ENCODE measurements at regions not wholly inside any gene's neighbourhood (a gene's known extent, or its start where the extent isn't known, plus 50 kb on each side); places are given as distances from the start of the nearest gene placed in this dataset.

DNA sequence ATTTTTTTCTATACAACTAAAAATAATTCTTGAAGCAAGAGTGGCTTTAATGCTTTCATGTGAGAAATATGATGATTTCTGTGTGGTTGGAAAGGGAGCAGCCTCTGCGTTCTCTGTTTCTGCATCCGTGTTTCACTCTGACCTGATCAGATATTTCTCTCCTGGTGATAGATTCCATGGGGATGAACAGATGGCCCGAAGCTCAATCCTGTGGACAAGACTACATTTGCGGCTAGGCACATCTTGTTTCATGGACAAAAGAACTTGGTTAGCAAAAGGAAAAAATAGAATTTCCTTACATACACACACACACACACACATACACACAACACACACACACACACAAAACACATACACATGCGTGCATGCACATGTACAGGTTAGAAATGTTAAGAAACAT is 218.2 kb upstream of the ADAMTS16 start:
- no peak for DNase-seq

DNA sequence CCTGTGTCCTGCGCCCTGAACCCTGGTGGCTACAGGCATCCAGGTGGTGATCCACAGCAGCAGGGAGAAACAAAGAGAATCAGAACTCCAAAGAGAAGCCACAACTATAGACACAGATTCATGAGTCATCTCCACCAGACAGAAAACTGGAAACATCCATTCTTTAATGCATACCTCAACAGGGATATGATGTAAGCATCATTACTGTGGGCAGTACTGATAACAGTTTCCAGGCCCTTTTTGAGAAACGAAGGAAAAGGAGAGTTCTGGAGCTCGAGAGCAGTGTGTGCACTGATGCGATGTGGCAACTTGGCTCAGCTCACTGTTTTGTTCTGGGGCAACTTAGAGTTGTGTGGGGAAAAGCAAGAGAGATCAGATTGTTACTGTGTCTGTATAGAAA is 215.6 kb upstream of the ADAMTS16 start:
- no peak for DNase-seq

DNA sequence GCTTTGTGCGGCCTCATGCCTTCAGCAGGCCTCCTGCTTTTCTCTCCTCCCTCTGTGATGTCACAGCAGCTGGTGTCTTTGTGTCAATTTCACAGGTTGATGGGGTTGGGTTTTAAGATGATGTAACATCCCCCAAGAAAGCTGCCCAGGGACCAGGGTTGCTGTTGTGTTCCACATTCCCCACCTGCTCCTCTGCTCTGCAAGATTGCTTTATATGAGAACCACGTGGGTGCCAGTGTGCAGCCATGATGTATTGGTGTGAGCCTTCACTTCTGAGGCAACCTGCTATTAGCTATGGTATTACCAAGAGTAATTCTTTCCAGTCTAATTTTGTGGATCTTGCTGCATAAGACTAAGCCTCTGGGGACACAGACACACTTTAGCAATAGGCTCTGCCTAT is 213.0 kb upstream of the ADAMTS16 start:
- no peak for DNase-seq

DNA sequence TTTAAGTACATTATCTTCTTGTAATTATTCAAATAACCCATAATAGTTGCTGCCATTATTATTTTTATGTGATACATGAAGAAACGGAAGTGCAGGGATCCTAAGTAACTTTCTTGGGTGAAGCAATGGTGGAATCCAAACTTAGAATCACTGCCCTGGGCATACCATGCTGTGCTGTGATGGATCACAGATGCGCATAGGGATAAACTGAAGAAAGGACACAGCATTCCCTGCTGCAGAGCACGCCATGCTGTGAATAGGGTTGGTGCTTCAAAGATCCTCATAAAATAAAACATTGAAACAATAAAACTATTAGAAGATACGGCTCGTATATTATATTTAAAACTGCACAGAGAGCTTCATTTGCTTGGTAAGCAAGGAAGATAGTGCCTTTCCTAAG is 211.7 kb upstream of the ADAMTS16 start:
- DNase-seq = no peak

DNA sequence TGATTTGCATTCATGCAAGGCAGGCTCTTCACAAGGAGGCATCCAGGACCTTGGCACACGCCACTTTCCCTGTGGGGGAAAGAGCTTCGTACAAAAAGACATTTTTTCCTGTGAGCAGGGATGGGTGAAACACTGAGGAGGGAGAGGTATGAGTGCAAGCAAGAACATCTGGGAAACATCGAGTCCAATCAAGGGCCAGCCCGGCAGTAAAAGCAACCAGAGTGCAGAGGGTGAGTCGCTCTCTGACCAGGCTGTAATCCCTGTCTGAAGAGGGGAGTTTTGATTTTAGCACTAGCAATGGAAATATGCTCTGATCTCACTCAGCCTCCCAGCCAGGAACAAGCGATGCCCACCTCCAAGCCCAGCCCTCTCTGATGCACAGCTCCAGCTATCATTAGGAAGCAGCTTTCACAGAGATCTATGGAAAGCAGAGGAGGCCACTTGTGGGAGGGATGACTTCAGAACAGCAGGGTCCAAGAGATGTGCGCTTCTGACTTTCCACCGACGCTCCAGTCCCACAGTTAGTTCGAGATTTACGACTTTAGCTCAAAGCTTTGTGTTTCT is 211.0 kb upstream of the ADAMTS16 start:
- no peak for DNase-seq

DNA sequence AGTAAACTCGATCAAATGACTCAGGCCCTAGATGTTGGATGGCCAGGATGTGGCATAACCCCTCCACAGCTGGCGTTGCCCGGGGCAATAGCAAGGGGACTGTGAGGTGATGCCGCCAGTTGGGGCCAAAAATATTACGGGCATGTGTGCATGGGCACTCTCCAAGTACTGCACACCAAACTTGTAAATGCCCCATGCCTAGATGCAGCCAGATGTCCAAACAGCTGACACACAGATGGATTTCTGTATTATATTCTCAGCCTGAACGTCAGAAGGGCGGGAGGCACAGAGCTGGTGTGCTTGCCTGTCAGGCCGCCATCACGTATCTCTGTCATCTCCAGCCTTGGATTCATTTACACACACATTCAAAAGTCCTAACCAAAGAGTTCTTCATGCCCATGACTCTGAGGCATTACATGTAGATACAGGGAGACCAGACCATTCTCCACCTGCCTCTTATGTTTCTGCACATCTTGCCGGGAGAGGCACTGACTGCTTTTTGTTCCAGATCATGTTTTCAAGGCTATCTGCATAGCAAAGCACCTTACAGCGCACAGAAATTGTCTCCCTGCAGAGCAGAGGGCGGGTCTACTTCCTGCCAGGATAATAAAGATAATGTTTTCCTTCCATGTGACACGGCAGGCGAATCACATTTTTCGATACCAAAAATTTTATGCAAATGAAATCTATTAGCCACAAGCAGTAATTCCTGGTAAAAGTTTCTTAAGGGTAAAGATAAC is 200.9 kb upstream of the ADAMTS16 start:
- DNase-seq = no peak

DNA sequence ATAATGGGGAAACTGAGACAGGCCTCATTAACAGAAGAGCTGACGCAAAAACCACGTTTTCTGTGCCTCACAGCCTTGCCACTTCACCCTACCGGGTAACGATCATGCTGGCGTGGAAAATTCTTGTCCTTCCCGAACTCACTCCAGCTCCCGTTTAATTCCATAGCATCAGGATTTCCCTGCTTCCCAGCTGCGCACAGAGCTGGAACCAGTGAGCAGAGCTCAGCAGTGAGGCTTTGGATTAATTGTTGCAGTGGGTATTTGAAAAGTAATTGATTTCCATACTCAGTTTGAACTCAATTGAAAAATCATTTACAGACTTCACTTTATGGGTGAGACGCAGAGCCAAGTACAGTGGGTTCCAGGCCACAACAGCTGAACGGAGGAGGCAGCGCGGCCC is 199.0 kb upstream of the ADAMTS16 start:
- no peak for DNase-seq

DNA sequence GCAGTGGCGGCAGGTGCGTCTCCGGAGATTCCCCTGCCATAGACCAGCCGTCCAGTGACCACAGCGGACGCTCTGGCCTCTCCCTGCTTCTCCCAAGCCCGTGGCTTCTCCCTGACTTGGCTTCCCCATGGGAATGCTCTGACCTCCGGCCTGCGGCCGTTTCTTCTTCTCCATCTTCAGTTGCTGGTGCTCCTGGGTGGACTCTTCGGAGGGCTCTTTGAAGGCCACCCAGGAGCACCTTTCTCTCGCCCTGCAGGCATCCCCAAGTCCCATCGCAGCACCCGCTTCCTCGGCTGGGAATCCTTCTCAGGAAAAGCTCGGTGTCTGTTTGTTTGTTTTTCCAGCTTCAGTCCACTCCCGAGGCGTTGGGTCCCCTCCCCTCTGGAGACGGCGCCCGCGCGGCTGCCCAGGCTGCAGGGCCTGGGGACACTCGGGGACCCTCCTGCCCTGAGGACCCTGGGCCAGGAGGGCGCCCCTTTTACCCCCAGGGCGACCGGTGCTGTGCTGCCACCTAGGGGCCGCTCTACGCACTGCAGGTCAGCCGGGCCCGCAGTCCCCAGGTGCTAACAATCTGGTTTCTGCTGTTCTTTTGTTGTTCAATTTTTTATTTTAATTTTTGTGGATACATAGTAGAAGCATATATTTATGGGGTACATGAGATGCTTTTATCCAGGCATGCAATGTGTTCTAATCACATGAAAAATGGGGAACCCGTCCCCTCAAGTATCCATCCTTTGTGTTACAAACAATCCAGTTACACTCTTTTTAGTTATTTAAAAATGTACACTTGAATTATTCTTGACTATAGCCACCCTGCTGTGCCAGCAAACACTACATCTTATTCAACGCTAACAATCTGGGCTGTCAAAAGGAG is 197.9 kb upstream of the ADAMTS16 start:
- no peak for DNase-seq

DNA sequence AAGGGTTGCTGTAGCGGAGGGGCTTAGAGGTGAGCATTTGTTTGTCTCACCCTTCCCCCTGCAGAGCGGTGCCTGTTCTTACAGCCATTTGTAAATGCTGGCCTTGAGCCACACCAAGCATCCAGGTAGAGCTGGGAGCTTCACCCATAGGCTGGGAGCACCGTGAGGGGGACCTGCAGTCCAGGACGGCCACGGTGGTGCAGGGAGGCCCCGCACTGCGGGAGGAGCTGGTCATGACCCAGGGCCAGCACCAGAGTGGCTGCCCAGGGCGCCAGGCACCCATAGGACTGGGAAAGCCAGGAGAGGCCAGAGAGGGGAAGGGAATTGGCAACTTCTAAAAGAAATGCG is 197.3 kb upstream of the ADAMTS16 start:
- DNase-seq = no peak

DNA sequence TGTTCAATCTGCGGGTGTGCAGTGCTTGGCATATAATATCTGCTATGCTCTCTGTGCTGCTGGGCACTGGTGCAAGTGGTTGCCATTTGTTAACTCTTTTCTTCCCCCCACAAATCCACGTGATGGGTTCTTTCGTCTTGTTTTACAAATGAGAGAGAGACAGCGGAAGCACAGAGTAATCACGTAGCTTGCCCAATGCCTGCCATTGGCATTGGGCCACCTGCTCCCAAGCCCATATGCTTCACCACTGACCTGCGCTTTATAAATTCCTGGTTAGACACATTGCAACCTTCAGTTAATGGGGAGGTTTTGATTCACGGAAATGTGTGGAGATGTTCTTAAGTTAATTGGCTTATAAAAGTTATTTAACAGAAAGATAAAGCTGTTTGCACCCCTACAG is 194.8 kb upstream of the ADAMTS16 start:
- DNase-seq = no peak

DNA sequence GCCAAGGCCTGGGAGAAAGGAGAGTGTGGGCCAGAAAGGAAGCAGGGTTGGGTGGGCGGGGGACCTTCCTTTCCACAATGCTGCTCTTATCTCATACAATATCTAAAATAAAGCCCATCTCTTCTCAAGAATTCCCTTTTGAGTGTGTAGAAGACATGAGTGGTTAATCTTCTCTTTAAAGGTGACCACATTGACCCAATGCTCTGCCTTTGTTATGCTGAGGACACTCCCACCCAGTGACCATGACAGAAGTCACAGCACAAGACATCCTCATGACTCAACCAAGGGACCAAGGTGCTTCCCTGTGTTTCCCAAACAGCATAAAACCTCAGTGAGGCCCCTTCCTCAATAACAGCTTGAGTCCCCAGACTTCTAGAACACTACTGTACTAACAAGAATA is 193.0 kb upstream of the ADAMTS16 start:
- no peak for DNase-seq

DNA sequence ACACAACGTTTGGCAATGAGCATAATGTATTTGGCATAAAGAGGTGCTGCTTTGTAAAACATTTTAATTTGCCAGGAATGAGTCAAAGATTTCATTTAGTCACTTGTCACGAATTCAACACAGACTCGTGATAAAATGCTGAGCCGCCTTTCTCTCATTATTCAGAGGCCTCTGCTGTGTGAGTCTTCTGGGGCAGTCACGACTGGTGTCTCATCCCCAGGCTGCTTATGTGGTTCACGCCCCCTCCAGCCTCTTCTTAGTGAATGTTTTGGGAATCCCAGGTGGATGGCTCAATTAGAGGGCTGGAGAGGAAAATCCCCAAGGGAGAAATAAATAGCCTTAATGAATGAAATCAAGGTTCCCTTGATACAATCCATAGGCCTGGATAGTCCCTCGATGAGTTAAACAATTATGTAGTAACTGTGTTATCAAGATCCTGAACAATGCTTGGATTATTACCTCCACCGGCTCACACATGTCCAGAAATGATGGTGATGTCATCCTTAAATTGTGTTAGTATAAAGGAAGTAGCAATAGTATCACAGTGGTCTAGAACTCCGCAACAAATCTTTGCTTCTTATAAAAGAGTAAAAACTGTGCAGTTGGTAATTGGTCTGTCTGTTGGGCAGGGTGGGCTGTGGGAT is 192.1 kb upstream of the ADAMTS16 start:
- no peak for DNase-seq

DNA sequence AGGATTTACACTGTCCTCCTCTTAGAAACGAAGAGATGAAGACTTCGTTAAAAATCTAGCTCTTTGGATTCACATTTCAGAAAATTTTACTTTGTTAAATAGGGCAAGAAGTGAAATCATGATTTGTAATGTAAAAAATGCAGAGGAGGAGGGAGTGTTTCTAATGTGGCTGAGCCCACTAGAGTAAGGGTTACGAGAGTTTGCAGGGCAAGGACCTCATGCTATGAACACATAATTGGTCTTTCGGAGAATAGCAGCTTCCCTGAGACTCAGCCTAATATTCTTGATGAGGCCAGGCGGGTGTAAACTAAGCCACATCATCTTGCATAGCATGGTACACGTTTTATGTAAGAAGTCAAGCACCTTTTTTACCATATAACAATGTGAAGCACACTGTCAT is 191.0 kb upstream of the ADAMTS16 start:
- DNase-seq = no peak

DNA sequence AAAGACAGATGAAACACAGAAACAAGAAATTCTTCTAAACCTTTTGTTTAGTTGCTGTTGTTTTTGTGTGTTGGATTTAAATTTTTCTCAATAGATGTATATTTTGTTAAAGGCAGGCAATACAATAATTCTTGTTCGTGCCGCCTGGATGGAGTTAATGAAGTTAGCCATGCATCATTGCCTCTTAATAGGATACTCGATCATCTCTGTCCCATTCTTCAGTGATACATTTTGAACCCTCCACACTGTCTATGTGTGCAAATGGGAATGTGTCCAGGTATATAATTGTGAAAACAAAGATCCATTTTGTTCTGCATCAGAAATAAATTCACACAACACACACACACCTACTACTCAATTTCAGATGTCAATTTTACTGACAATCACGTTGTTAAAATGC is 186.6 kb upstream of the ADAMTS16 start:
- DNase-seq = no peak

DNA sequence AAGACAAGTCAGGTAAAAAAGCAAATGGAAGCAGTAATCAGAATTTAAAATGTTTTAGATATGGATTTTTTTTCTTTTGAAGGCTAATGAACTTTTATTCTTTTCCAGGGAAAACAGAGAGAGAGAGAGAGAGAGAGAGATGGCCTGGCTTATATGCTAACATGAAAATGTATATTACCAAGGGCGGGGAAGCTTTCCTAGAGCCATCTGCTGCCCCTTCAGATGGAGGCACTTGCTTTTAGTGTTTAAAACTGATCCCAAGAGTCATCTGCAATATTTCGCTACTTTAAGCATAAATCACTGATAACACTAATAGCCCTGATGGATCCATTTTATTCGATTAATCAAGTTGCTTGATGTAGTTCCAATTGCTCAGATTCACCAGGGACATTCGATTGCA is 186.1 kb upstream of the ADAMTS16 start:
- DNase-seq = no peak

DNA sequence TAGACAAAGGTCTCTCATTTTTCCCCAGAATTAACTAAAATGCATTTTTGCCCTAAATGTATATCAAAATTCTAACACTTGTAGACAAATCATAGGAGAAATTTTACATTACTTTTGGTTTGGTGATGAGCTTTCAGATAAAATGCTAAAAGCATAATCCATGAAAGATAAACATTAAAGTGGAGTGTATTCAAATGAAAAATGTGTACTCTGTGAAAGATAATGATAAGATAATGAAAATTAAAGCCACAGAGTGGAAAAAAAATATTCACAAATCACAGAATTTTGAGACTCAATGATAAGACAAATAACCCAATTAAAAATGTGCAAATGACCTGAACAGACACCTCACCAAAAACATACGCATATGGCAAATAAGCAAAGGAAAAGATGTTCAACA is 176.9 kb upstream of the ADAMTS16 start:
- no peak for DNase-seq

DNA sequence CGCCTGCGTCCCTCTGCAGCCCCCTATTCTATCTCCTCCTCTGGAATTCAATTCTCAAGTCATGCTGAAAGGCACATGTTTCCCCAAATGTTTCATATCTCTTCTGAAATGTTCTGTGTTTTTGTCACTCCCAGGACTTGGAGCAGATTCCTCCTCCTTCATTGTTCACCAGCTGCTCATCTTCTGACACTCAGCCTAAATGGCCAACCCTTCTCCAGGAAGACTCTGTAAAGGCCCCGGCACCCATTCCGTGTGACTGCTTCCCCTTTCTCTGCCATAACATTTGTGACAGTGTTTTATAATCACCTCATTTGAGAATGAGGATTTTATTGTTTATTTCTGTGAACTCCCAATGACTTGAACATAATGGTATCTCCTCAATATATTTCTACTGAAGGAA is 170.8 kb upstream of the ADAMTS16 start:
- DNase-seq = no peak

DNA sequence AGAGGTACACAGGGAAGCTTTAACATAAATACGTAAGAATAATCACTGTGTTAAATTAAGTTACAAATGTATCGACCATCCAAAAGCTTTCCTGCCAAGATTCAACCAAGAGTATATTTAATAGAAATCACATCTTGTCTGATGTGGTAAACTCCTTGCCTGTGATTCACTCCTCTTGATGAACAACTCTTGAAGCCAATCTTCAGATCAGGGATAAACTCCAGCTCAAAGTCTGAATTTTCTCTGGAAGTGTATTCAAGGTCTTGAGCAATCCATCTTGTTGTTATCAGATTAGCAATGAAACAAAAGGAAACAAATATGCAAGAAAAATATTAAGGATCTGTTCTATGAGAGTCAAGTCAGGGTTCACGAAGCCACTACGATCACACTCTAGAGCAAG is 170.0 kb upstream of the ADAMTS16 start:
- no peak for DNase-seq

DNA sequence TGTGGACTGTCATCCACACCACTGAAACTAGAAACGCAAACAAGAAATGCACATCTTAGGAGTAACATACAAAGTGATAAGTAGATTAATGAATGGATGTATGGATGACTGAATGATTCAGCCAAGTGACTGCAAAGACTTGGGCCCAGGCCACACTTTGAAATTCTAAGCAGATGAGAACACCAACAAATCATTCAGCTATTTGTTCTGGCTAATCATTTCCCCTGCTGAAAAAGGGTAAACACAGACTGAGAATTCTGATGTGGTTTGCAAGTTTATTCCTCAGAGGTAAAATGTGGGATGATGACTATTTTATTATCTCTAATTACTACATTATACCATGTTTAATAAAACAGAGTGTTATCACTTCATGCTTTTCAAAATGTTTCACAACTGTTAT is 163.2 kb upstream of the ADAMTS16 start:
- DNase-seq = no peak

DNA sequence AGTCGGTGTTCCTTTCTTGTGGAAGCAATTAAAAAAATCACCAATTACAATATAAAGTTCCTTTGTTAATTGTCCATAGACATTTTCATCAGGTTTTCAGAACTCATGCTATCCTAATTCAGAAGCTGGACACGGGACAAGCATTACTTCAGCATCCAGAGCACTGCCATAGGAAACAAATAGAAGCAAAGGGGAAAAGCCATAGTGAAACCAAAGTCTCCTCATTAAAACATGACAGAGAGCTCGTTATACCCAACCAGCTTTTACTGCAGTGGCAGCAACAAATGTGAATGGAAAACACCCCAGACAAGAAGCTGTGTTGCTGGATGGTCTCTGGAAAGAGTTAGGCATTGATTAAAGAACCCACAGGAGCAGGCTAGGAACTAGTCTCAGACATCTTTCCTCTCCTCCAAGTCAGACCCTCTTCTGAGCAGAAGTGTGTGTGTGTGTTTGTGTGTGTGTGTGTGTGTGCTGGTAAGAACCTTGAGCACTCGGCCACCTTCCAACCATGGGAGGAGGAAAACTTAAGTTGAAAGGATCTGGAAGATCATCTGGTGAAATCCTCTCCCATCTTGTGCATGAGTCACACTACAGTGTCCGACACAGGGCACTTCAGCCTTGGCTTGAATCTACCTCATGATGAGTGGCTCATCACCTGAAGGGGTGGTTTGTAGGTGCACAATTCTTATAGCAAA is 162.6 kb upstream of the ADAMTS16 start:
- DNase-seq = no peak

DNA sequence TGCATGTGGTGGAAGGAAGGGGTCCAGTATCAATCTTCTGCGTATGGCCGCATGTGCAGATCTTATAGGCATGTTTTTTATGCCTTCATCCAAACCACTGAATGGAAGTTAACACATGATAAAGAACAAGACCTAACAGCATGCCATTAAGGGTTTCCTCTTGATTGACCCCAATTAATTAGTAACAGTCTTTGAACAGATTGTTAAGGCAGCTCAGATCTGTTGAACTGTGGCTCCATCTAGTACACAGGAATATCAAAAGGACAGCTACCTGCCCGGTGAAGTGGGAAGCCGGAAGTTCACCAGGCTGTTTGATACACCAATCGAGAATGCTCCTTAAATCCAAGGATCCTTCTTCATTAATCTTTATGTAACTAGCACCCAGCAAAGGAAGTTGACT is 159.9 kb upstream of the ADAMTS16 start:
- no peak for DNase-seq

DNA sequence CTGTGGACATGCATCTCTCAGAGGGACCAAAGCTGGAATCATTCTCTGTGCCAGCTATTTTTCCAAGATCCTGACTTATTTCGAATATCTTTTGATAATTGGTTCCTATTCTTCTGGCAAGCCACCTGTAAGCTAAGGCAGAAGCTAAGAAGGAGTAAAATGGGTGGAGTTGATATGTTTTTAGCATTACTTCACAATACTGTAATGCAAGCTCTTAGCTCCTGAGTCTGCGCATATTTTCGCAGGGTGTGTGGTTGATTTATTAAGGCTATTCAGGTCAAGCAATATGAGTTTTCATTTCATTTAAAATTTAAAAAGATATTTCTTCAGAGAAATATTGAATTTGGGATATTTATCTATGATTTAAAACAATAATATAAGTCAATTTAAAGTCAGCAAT is 158.5 kb upstream of the ADAMTS16 start:
- no peak for DNase-seq

DNA sequence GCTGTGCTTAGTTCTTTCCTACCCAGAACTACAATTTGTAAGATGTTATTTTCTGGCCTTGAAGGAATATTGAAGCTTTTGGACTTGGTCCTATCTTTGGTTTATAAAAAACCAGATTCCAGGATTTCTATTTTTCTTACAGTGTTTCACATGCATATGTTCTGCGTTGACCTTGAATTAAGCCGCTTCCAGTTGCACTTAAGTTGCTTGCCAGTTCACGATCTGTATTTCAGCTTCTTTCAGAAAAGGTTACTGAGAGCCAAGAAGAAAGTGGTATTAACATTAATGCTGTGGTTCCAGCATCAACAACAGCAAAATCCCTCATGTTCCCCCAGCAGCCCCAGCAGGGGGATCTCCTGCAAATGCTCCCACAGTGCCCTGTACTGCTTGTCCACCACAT is 156.4 kb upstream of the ADAMTS16 start:
- DNase-seq = no peak
